PC-3 (cell line): ENCODE measurements at regions not wholly inside any gene's neighbourhood (a gene's known extent, or its start where the extent isn't known, plus 50 kb on each side); places are given as distances from the start of the nearest gene placed in this dataset.

Source experiments
- ATAC-seq: fragments of 200-7000 bp; cut with Tn5 transposase; 2 replicates; pipeline ENCODE4 v1.9.1; 2020; ENCODE audit warnings: mild to moderate bottlenecking, moderate library complexity
- BruUV-seq: library from RNA; stranded (reverse); fragments of 400-500 nt; replicated peaks from 2 replicates; lab custom pipeline; 2021; lab: Mats Ljungman, UMichigan
- CTCF ChIA-PET: fragments of 300-600 bp; sonication (Branson Sonifier 250); formaldehyde crosslinking; loops from one replicate; lab custom pipeline; 2022; ENCODE audit warnings: antibody characterized with exemption; lab: Charles Lee
- POLR2A ChIA-PET: fragments of 300-600 bp; sonication (Branson Sonifier 250); formaldehyde crosslinking; loops from one replicate; lab custom pipeline; 2022; ENCODE audit warnings: antibody characterized with exemption; ENCODE audit not compliant: unreplicated experiment; lab: Charles Lee
- DNase-seq: peaks from one replicate; pipeline ENCODE4 v3.0.0-alpha.2; 2015
- H2AFZ ChIP-seq: fragments of 300-600 bp; sonication (generic); 2 replicates; pipeline ENCODE4 v1.6.0; 2016; ENCODE audit warnings: antibody characterized with exemption, low read length
- H3F3A ChIP-seq: fragments of 300-600 bp; sonication (generic); one replicate; pipeline ENCODE4 v1.6.0; 2017; ENCODE audit warnings: antibody characterized with exemption, low read length, control low read depth, mild to moderate bottlenecking; ENCODE audit not compliant: unreplicated experiment
- H3K27ac ChIP-seq: fragments of 300-600 bp; sonication (generic); 2 replicates; pipeline ENCODE4 v1.5.1; 2016; ENCODE audit warnings: mild to moderate bottlenecking, low read length
- H3K27me3 ChIP-seq: fragments of 300-600 bp; sonication (generic); 2 replicates; pipeline ENCODE4 v1.6.1; 2016; ENCODE audit warnings: low read length, mixed read lengths
- H3K36me3 ChIP-seq: fragments of 300-600 bp; sonication (generic); 2 replicates; pipeline ENCODE4 v1.6.1; 2016; ENCODE audit warnings: low read depth, mixed run types, low read length, mixed read lengths
- H3K4me1 ChIP-seq: fragments of 300-600 bp; sonication (generic); 2 replicates; pipeline ENCODE4 v1.5.1; 2016; ENCODE audit warnings: low read length; ENCODE audit not compliant: insufficient read depth
- H3K4me2 ChIP-seq: fragments of 300-600 bp; sonication (generic); 2 replicates; pipeline ENCODE4 v1.6.0; 2016; ENCODE audit warnings: low read length
- H3K4me3 ChIP-seq: fragments of 300-600 bp; sonication (generic); 2 replicates; pipeline ENCODE4 v1.5.1; 2016; ENCODE audit warnings: mild to moderate bottlenecking, low read length, mixed read lengths
- H3K79me2 ChIP-seq: fragments of 300-600 bp; sonication (generic); 2 replicates; pipeline ENCODE4 v1.6.1; 2017; ENCODE audit warnings: low read length, mixed read lengths
- H3K9ac ChIP-seq: fragments of 300-600 bp; sonication (generic); 2 replicates; pipeline ENCODE4 v1.6.0; 2016; ENCODE audit warnings: mild to moderate bottlenecking, low read length
- H3K9me2 ChIP-seq: fragments of 300-600 bp; sonication (generic); replicated peaks from 2 replicates; pipeline ENCODE4 v1.6.1; 2016; ENCODE audit warnings: mixed run types, low read length, mixed read lengths
- H3K9me3 ChIP-seq: fragments of 300-600 bp; sonication (generic); 2 replicates; pipeline ENCODE4 v1.6.1; 2016; ENCODE audit warnings: low read length, mixed read lengths
- H4K20me1 ChIP-seq: fragments of 300-600 bp; sonication (generic); 2 replicates; pipeline ENCODE4 v1.6.1; 2016; ENCODE audit warnings: low read length, mixed read lengths
- CTCF ChIP-seq: fragments of 300-600 bp; sonication (generic); conservative IDR thresholded peaks from 2 replicates; pipeline ENCODE4 v1.5.1; 2017; ENCODE audit warnings: antibody characterized with exemption, low read depth, mild to moderate bottlenecking, low read length
- EZH2 ChIP-seq: fragments of 300-600 bp; sonication (generic); IDR thresholded peaks from one replicate; pipeline ENCODE4 v1.6.1; 2017; ENCODE audit warnings: antibody characterized with exemption, mild to moderate bottlenecking, low read length; ENCODE audit not compliant: unreplicated experiment
- EZH2phosphoT487 ChIP-seq: fragments of 300-600 bp; sonication (generic); IDR thresholded peaks from 2 replicates; pipeline ENCODE4 v1.6.1; 2018; ENCODE audit warnings: mild to moderate bottlenecking, antibody characterized with exemption, low read length, borderline replicate concordance
- intact Hi-C: fragments of 100-400 bp; cut with micrococcal nuclease; formaldehyde crosslinking; loops from 2 replicates; pipeline ENCODE4 v1.9.0; 2023

GRCh38 chr4:97185233-97185632, 958.0 kb downstream of the STPG2 start:
- no peak for TF ChIP-seq CTCF
- TF ChIP-seq EZH2phosphoT487 = no peak
- no peak for TF ChIP-seq EZH2
- BruUV-seq = no TSS peak
- Histone ChIP-seq H3K4me2 (no peak overlapping the region), H3K9me3 (no peaks in the 10 kb centered on the region), H4K20me1 (no peaks in the 10 kb centered on the region), H3K4me3 (no peak overlapping the region), H3K36me3 (no peaks in the 10 kb centered on the region), H3K27me3 (no peaks in the 10 kb centered on the region), H3K27ac (no peak overlapping the region), H3K9ac (no peak overlapping the region), H3F3A (no peaks in the 10 kb centered on the region), H3K9me2 (no peaks in the 10 kb centered on the region), H3K4me1 (no peaks in the 10 kb centered on the region), H3K79me2 (no peaks in the 10 kb centered on the region), H2AFZ (no peak overlapping the region)
- DNase-seq = no peak
- ChIA-PET CTCF (no interaction called here), POLR2A (no interaction called here)
- ATAC-seq = no peak
- intact Hi-C loops = no loop called here

- DNase-seq = no peak
- CTCF ChIA-PET = no interaction called here
- intact Hi-C loops = no loop called here
Measured at GRCh38 chr4:97197106-97197505, 946.2 kb downstream of the STPG2 start.

GRCh38 chr4:97208749-97209148, 934.5 kb downstream of the STPG2 start:
- Histone ChIP-seq H3K79me2 (no peaks in the 10 kb centered on the region), H2AFZ (no peak overlapping the region), H3F3A (no peaks in the 10 kb centered on the region), H3K36me3 (no peaks in the 10 kb centered on the region), H3K27ac (no peak overlapping the region), H3K4me3 (no peak overlapping the region), H3K9me2 (no peaks in the 10 kb centered on the region), H3K27me3 (no peaks in the 10 kb centered on the region), H3K9me3 (no peaks in the 10 kb centered on the region), H3K4me1 (no peaks in the 10 kb centered on the region), H4K20me1 (no peaks in the 10 kb centered on the region), H3K4me2 (no peak overlapping the region), H3K9ac (no peak overlapping the region)
- DNase-seq (no peak), ATAC-seq (no peak)
- BruUV-seq = no TSS peak
- POLR2A ChIA-PET = no interaction called here
- intact Hi-C loops = no loop called here
- CTCF ChIA-PET = no interaction called here
- TF ChIP-seq CTCF (no peak), EZH2phosphoT487 (no peak), EZH2 (no peak)

More at GRCh38 chr4:97197106-97197505, 946.2 kb downstream of the STPG2 start:
- Histone ChIP-seq H3K4me3 (no peak overlapping the region), H3K9me3 (no peaks in the 10 kb centered on the region), H3K36me3 (no peaks in the 10 kb centered on the region), H4K20me1 (no peaks in the 10 kb centered on the region), H2AFZ (no peak overlapping the region), H3K4me2 (no peak overlapping the region), H3K27me3 (no peaks in the 10 kb centered on the region), H3K4me1 (no peaks in the 10 kb centered on the region), H3K9ac (no peak overlapping the region), H3K9me2 (no peaks in the 10 kb centered on the region), H3K79me2 (no peaks in the 10 kb centered on the region), H3K27ac (no peak overlapping the region), H3F3A (no peaks in the 10 kb centered on the region)
- ATAC-seq = no peak
- no TSS peak for BruUV-seq
- POLR2A ChIA-PET = no interaction called here
- no peak for TF ChIP-seq CTCF
